Tongue (tissue), 1 donor: ENCODE measurements at regions not wholly inside any gene's neighbourhood (a gene's known extent, or its start where the extent isn't known, plus 50 kb on each side); places are given as distances from the start of the nearest gene placed in this dataset.
A peak's percentile ranks its signal among the peaks of the same experiment; 100 is the strongest.

Experiments used
- DNase-seq: peaks from one replicate; pipeline ENCODE4 v3.0.0-alpha.2; 2015

DNA sequence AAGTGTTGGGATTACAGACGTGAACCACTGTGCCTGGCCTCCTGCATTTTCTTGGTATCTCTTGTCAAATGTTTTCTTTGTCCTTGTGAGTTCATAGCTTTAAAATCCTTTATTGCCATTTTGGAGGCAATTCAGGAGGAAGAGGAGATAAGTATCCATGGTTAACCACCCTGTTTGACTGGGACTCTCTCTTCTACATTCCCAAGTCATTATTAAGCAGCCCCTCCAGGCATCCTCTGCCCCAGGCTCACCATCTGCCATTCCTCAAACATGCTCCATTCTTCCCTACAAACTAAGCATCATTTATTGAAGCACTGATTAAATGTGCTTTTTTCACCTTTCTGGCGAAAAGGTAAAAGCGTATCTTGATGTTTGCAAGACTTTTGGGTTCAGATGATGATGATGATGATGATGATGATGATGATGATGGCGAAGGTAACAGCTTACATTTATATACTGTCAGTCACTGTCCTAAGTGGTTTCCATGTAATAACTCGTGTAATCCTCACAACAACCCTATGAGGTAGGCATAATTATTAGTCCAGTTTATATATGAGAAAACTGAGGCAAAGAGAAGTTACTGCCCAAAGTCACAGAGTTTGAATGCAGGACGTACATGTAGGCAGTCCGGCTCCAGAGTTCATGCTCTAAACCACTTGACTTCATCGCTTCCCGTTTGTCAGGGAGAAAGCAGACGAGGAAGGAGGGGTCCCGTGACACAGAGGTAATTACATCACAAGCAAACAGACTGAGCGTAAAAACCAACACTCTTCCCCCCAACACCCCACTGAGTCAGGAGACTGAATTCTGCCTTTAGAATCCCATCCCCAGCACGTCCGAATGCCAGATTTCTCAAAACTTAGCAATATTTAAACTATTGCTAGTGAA lies 69.7 kb upstream of the ACKR3 start:
- no peak for DNase-seq

DNA sequence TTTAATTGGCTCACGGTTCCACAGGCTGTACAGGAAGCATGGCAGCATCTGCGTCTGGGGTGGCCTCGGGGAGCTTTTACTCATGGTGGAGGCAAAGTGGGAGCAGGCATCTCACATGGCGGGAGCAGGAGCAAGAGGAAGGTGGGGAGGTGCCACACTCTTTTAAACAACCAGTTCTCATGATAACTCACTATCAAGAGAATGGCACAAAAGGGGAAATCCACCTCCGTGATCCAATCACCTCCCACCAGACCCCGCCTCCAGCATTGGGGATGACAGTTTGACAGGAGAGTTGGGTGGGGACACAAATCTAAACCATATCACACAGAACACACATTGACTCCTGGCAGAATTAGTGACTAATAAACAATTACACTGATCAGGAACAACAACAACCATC lies 68.6 kb upstream of the ACKR3 start:
- no peak for DNase-seq

DNA sequence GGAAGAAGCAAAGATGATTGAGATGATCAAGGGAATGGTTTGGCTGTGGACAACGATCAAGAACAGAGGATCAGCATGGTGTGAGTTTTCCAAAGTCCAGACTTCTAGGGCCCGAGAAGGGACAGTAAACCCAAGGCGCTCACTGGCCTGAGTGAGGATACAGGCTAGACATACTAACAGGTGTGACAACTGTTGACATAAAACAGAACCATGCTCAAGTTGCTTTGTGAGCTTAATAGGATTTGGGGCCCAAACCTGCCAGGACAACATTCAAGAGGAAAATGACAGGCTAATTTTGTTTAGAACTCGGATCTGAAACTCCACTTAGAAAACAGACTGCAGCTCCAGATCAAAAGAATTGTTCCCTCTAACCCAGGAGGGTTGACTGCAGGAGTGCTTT lies 68.1 kb upstream of the ACKR3 start:
- peak; percentile 66 for DNase-seq

DNA sequence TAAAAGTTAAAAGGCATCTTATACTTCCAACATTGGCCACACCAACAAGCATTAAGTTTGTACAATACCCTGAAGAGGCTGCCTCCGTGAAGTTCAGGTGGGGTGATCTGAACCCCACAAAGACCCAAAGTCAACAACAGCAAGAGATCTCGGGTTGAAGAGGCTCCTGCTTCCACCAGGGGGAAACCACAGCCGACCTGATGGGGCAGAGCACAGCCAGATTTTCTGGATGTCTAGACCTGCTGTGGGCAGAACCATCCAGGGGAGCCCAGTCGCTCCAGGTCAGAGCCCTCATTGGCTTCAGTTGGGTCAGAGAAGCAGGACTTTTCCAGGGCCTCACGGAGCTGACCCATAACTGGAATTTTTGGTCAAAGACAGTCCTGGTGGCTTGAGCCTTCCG lies 66.5 kb upstream of the ACKR3 start:
- no peak for DNase-seq

DNA sequence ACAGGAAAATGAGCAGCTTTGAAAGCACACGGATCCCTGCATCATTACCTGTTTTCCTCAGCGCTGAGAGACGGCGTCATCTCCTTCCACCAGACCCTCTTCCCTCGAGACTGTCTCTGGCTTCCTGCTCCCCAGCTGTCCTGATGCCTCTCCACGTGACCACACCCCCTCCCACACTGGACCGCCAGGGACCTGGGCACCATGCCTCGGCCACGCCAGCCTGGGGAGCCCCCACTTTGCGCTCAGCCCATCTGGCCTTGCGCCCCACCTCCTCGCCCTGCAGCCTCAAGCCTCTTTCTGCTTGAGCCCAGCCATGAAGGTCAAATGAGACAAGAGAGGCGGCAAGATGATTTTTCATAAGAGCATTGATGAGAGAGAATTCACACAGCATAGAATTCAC lies 66.0 kb upstream of the ACKR3 start:
- no peak for DNase-seq

DNA sequence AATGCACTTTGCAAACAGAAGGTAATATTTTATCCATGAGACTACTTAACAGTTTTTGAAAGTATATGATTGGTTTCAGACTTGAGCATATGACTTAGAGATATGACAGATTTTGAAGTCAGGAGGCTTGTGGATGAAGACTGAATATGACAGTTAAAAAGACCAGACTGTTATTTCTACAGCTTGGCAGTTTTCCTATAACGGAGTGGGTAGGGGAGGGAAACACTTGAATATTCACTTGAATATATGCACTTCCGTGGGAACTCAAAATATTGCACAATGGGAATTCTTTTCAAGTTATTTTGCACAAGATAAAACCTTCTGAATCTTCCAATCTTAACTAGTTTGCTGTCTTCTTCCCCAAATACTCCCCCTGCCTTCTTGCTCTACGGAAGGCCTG lies 64.6 kb upstream of the ACKR3 start:
- no peak for DNase-seq

DNA sequence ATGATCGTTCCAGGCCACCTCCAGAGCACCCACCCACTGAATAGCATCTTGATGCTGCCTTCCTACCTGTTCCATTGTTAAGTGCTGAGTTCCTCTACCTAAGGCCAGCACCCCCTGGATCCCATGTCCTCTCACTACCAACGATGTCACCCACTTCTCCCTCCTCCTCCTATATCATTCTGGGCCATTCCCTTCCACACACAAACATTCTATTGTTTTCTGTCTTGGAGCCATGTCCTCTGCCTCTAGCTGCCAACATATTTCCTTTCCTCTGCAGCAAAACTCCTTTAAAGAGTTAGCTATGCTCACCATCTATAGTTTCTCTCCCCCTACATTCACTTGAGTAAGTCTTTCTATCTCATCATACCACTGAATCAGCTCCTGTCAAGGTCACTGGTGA lies 64.0 kb upstream of the ACKR3 start:
- no peak for DNase-seq

DNA sequence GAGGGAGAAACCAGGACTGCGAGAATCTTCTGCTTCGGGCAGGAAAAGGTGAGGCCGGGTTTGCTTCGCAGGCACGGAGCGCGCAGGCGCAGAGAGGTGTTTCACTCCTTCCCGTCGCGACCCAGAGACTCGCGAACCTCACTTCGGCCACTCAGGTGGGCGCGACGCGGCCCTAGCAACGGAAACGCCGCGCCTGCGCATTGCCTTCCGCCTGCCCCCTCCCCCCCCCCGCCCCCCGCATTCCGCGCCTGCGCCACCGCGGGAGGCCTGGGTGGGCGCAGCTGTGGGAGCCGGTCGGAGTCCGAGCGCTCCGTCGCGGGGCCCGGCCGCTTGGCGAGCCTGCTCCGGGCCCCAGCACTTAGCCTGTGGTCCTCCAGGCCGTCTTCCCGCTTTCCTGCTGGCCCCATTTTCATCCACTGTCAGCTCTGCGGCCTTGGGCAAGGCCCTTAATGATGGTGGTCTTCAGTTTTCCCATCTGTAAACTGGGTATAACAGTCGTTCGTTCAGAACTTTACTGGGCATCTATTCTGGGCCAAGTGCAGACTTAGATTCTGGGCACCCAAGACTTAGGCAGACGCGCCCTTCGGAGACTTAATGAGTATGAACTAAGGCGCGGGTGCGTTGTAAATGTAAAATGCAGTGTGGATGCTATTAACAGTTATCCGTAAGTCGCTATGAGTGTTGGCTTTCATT lies 62.1 kb upstream of the ACKR3 start:
- peak; percentile 84 for DNase-seq

DNA sequence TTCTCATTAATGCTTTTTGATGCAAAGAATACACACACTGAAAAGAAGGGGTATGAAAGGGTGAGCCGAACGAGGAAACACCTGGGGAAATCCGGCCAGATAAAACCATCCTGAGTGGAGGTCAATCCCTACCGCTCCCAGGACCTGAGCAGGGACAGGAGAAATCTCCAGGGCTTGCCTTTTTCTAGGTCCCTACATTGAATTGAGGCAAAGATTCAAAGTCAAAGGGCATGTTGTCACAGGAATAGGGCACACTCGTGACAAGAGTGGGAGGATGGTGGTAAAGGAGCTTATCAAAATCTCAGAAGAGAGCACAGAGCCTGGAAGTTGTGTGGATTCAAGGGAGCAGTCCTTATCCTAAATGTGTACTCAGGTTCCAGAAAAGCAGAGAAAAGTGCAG lies 61.2 kb upstream of the ACKR3 start:
- DNase-seq: no peak

DNA sequence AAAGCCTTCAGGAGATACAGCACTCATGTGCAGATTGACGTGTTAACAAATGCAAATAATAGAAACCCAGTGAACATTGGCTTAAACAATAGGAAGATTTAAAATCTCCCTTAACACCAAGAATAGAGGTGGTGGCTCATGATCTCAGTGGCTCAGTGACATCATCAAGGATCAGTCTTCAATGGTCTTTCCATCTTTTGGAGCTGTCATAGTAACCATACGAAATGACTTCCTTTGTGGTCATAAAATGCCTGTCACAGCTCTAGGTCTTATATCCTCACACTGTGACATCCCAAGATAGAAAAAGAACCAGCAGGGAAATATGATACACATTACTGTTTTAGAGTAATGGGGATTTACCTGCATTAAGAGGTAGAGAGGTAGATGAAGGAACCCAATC lies 59.6 kb upstream of the ACKR3 start:
- DNase-seq: no peak

DNA sequence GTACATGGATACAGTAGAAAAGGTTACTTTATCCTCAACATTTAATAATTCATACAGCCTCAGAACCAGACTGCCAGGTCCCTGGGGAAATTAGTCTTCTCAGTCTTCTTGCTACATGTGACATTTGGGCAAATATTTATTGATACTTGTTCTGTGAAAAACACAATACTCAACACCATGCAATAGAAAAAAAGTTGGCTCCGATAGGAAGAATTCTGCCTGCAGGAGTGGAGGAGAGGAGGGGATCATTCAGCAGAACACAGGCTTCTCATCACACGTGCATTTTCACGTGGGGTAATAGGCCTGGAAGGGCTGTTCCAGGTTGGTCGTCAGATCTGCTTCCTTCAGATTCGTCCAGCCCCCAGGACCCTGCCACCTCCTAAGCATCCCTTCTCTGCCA lies 58.4 kb upstream of the ACKR3 start:
- DNase-seq: no peak

DNA sequence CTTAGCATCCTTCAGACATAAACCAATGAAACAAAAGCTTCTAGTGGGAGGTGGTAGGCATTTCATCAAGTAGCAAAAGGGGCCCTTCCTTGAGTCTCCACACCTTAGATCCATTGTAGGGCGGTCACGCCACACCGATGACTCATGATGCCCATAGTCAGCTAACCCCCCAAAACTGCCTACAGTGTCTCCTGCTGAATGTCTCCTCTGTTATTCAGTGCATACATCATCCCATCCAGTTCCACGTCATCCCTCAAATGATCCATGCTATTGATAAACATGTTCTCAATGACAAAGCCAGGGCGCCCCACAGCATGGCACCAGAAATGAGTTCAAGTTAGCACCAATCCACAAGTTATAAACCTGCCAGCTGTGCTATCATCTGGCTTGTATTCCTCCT lies 57.4 kb upstream of the ACKR3 start:
- no peak for DNase-seq

DNA sequence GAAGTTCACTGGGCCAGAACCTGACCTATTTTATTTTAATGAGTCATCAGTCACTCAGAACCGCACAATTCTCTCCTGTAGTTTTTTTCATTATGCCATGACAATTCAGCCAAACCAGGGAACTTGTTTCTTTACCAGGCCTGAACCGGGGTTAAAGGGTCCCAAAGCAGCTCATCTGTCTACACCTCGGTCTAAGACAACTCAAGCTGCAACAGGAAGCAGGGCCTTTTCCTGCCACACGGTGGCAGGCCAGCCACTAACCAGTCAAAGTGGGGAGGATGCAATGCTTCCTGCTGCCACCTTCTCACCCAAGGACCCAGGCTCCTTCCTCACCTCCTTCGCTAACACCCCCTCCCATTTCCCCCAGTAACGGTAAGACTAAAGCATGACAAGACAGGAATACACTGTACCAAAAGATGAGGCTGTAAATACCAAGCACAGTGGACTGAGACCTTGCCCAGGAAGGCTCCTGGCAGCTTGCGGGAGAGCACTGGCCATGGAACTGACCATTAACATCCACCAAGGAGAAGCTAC lies 56.7 kb upstream of the ACKR3 start:
- peak; percentile 46 for DNase-seq

DNA sequence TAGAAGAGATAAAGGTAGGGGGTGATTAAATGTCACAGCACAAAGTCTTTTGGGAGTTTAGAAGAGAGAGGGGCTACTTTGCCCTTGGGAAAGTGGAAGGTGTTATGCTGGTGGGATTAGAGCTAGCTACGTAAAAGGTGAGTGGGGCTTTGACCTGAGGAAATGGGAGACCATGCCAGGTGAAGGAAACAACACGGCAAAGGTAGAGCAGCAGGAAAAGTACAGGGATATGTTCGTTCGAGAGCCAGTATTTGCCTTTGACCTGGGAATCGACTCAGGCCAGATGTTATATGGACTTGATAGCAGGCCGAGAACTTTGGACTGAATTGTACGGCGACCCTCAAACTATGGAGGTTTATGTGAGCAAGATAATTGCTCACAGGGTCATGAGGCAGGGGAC lies 55.7 kb upstream of the ACKR3 start:
- DNase-seq: no peak

DNA sequence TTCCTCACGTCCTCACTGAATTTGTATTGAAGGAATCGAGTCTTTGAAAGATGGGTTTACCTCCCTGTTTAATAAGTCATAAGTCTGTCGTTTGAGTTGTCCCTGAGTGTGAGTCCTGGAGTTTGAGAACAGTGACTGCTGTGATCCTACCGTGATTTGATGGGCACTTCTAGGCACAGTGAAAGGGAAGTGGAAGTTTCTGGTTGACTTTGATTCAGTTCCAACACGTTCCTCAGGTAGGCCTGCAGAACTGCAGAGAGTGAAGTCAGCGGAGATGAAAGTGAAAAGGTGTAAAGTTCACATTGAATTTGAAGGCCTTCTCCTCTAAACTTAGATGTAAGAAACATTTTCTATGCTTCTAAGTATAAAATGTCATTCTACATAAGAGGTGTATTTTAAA lies 52.9 kb upstream of the ACKR3 start:
- DNase-seq: no peak

DNA sequence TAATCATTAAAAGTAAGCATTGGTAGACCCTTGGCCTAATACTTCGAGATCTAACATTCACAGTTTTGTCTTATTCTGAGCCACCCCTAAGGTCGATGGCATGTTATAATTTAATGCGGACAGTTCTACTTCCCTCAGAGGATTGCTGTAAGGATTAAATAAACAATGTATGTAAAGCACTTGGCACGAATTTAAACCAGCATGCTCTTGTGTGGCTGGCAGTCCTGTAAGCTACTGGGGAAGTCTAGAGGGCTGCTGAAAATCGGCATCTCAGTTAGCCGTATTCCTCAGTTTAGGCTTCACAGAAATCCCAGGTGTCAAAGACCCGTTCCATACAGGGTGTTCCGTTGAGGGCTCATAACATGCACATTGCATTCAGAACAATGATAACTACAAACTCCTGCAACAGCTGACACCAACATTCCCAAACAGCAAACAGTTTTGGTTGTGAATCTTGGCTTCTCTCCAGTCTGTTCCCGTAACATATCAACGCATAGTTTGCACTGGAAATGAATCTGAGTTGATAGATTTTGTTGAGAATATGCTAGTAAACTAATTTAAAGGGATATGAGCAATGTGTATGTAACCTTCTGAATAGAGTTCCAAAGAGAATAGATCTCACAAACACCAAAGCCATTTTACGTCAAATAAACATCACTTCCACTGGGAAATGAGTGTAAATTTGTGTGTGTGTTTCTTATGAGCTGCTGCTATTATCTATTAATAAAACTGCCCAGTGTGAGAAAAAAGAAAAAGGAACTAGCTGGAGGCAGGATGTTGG lies 52.2 kb upstream of the ACKR3 start:
- DNase-seq: peak; percentile 49
